OCI-LY1 (cell line): ENCODE measurements at regions not wholly inside any gene's neighbourhood (a gene's known extent, or its start where the extent isn't known, plus 50 kb on each side); places are given as distances from the start of the nearest gene placed in this dataset.

Experiments
- EZH2 ChIP-seq: fragments of 200-600 bp; sonication (generic), shearing (Covaris generic); IDR thresholded peaks from 2 replicates; pipeline ENCODE4 v1.8.0; 2017; ENCODE audit warnings: borderline replicate concordance, mixed run types, mild to moderate bottlenecking, antibody characterized with exemption, low read length, moderate library complexity, mixed read lengths
- TF ChIP-seq, protein P1 (sequence below): fragments of 200-600 bp; sonication (generic), shearing (Covaris generic); IDR thresholded peaks from 2 replicates; pipeline ENCODE4 v1.5.1; 2017; ENCODE audit warnings: mild to moderate bottlenecking, antibody characterized with exemption, low read length, moderate library complexity, mixed read lengths

GRCh38 chr3:16740515-16740914, 135.3 kb upstream of the DAZL start:
- TF ChIP-seq, protein P1, sequence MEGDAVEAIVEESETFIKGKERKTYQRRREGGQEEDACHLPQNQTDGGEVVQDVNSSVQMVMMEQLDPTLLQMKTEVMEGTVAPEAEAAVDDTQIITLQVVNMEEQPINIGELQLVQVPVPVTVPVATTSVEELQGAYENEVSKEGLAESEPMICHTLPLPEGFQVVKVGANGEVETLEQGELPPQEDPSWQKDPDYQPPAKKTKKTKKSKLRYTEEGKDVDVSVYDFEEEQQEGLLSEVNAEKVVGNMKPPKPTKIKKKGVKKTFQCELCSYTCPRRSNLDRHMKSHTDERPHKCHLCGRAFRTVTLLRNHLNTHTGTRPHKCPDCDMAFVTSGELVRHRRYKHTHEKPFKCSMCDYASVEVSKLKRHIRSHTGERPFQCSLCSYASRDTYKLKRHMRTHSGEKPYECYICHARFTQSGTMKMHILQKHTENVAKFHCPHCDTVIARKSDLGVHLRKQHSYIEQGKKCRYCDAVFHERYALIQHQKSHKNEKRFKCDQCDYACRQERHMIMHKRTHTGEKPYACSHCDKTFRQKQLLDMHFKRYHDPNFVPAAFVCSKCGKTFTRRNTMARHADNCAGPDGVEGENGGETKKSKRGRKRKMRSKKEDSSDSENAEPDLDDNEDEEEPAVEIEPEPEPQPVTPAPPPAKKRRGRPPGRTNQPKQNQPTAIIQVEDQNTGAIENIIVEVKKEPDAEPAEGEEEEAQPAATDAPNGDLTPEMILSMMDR: no peak
- TF ChIP-seq EZH2: no peak
